ENCODE measurements at regions not wholly inside any gene's neighbourhood (a gene's known extent, or its start where the extent isn't known, plus 50 kb on each side); places are given as distances from the start of the nearest gene placed in this dataset.

DNA sequence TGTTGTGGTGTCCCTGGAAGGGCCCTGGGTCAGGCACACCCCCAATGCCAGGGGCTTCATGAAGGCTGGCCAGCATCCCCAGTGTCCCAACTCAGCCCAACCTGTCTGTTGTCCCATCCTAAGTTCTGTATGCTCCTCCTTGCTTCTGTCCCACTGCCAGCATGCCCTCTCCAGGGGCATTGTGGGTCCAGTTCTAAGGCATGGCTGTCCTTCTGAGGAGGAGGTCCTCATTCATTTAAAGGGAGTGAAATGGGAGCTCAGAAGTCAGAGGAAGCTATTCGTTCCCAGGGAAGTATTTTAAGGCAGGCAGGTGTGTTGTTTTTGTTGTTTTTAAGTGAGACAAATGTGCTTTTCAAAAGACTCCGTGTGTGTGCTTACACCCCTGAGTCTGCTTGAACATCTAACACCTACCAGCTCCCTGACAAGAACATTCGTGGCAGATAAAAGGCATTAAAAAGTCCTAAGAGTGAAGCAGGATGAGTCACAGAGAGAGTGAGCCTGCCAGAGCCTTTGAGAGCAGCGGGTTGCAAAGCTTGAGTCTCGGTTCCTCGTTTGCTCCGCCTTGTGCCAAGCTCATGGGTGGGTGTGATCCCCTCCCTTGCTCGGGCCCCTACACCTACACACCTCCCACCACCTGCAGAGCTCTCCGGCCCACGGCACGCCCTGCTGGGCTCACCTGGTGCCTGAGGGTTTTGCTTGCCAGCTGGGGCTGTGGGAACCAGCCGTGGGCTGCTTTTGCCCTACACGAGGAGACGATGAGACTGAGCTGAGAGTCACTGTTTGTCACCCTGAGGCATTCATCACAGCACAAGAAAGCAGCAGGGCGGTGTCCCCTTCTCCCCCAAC lies 183.4 kb upstream of the TOPAZ1 start:
- TF ChIP-seq SPI1 (IDR thresholded peaks at IDR 0.05; ENCODE audit: borderline replicate concordance, low read depth) (no peak), POLR2AphosphoS5 (IDR thresholded peaks at IDR 0.05; ENCODE audit: low read depth) (no peak)
- TF ChIP-seq, protein P1, sequence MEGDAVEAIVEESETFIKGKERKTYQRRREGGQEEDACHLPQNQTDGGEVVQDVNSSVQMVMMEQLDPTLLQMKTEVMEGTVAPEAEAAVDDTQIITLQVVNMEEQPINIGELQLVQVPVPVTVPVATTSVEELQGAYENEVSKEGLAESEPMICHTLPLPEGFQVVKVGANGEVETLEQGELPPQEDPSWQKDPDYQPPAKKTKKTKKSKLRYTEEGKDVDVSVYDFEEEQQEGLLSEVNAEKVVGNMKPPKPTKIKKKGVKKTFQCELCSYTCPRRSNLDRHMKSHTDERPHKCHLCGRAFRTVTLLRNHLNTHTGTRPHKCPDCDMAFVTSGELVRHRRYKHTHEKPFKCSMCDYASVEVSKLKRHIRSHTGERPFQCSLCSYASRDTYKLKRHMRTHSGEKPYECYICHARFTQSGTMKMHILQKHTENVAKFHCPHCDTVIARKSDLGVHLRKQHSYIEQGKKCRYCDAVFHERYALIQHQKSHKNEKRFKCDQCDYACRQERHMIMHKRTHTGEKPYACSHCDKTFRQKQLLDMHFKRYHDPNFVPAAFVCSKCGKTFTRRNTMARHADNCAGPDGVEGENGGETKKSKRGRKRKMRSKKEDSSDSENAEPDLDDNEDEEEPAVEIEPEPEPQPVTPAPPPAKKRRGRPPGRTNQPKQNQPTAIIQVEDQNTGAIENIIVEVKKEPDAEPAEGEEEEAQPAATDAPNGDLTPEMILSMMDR (IDR thresholded peaks at IDR 0.05; ENCODE audit: insufficient read depth, low read length), result no peak
- TF ChIP-seq, protein P2, sequence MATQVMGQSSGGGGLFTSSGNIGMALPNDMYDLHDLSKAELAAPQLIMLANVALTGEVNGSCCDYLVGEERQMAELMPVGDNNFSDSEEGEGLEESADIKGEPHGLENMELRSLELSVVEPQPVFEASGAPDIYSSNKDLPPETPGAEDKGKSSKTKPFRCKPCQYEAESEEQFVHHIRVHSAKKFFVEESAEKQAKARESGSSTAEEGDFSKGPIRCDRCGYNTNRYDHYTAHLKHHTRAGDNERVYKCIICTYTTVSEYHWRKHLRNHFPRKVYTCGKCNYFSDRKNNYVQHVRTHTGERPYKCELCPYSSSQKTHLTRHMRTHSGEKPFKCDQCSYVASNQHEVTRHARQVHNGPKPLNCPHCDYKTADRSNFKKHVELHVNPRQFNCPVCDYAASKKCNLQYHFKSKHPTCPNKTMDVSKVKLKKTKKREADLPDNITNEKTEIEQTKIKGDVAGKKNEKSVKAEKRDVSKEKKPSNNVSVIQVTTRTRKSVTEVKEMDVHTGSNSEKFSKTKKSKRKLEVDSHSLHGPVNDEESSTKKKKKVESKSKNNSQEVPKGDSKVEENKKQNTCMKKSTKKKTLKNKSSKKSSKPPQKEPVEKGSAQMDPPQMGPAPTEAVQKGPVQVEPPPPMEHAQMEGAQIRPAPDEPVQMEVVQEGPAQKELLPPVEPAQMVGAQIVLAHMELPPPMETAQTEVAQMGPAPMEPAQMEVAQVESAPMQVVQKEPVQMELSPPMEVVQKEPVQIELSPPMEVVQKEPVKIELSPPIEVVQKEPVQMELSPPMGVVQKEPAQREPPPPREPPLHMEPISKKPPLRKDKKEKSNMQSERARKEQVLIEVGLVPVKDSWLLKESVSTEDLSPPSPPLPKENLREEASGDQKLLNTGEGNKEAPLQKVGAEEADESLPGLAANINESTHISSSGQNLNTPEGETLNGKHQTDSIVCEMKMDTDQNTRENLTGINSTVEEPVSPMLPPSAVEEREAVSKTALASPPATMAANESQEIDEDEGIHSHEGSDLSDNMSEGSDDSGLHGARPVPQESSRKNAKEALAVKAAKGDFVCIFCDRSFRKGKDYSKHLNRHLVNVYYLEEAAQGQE (IDR thresholded peaks at IDR 0.05; ENCODE audit: insufficient replicate concordance, low read depth), result no peak

Measured in HL-60 (cell line).